DMS79 treated with DMSO at 0.1 percent for 48 hours (cell line): ENCODE measurements at regions not wholly inside any gene's neighbourhood (a gene's known extent, or its start where the extent isn't known, plus 50 kb on each side); places are given as distances from the start of the nearest gene placed in this dataset.
"Not testable (repeated sequence)": the region's sequence is repeated elsewhere in the genome, so short reads cannot be mapped to it uniquely, and the experiment has no call there.

ENCODE experiments used
- DNase-seq: peaks from one replicate; lab custom pipeline; 2025; lab: John Stamatoyannopoulos, UW

DNA sequence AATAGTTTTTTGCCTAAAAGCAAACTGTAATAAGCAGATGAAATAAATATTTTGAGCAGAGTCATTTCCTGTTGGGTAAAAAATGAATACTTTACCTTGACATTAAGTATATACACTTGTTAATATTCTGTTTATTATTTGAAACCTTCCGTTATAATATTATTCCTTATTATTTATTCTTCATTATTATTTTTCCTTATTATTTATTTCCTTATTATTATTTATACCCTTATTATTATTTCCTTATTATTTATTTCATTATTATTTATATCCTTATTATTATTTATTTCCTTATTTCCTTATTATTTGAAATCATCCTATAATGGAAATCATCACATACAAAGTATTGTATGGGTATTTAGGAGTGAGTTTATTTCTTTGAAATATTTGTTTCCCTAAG lies 232.2 kb upstream of the RBBP8 start:
- no peak for DNase-seq

DNA sequence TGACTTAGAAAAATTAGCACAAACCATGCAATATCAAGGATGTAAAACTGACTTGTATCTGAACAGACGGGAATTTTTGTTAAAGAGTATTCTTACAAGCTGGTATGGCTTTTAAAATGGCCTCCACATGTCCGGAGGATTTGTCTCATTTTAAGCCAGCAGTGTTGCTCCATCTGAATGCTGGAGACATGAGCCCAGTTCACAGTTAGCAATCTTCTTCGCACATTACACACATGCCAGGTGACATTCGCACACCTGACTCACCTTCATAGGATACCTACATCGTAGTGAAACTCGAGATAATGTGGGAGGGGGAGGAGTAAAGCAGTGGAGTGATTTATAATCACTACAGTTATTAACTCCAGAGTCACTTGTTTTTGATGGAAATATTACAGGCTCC lies 231.8 kb upstream of the RBBP8 start:
- DNase-seq: no peak

DNA sequence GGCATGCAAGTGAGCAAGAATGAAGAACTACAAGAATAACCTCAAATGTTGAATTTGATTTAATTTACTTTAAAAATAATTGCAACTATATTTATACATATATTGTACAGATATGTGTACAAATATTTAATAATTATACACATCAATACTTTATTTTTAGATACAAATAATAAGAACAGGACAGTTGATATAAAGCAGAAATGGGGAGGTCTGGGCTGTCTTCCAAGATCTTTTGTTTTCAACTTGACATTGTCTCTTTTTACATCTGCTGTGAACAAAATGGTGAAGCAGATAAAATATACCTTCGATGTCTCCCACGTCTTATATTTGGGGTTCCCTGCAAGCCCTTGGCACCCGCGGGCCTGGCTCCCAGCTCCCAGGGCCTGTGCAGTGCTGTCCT lies 231.3 kb upstream of the RBBP8 start:
- DNase-seq: no peak

DNA sequence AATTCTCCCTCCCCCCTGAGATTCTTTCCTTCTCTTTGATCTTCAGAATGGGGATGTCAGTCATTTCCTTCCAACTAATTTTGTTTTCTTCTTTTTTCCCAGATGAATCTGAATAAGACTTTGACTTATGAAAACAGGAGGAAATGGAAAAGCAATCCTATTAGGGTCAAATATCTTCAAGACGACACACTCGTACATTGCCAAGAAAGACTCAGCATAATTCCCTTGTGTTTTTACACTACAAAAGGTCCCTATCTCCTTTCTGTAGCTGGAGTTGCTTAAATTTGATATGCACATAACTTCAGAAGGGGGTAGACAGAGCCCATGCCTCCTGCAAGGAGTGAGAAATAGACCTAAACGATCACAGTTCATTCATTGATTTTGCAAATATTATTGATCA lies 230.3 kb upstream of the RBBP8 start:
- DNase-seq: no peak

DNA sequence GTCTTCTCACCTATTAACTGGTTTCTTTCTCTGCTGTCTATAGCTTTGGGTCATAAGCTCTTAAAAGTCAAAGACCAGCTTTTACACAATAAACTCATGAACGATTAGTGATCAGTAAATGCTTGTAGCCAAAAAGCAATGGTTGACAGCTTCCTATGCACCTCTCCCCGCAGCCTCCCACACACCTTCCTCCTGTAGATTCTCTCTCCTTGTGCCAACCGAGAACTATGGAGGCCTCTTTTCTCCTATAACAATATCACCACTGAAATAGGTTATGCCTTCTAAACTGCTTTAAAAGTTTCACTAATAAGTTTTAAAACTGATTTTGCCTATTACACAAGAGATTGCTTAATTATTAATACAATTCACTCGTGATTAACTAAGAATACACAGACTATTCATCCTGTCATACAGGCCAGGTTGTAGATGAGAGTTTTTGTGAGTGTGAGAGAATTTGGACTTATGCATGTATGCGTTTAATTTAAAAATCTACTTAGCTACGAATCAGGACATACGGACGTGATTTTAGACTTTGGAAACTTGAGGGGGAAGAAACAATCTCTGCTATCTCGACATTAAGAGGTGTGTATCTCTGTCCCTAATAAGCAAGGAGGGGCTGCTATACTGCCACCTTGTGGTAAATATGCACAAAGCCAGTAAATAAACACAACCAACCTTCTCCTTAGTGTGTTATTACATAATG lies 229.1 kb upstream of the RBBP8 start:
- DNase-seq: no peak

DNA sequence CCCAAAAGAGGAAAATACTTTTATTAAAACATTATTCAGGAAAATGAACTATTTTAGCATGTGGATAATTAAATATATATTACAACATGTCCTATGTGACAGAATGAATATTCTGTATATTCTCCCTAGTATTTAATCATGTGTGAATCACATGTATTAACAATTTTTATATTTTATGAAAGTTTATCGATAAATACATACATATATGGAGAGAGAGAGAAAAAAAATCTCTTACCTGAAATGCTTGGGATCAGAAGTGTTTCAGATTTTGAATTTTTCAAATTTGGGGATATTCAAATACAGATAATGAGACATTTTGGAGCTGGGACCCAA lies 228.6 kb upstream of the RBBP8 start:
- DNase-seq: no peak

DNA sequence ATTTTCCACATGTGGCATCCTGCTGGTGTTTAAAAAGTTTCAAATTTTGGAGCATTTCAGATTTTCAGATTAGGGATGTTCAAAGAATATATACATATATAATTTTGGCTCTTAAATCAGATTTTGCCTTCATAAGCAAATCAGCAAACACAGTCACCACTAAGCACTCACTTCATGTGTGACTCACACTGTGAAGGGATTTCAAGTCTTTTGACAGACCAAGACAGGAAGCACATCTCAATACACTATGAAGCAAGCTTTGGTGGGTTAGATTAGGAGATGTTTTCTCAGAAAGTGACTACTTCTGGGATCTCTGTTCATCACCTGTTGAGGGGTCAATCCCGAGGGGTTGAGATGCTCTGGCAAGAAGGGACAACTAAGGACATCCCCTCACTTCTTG lies 227.8 kb upstream of the RBBP8 start:
- no peak for DNase-seq

DNA sequence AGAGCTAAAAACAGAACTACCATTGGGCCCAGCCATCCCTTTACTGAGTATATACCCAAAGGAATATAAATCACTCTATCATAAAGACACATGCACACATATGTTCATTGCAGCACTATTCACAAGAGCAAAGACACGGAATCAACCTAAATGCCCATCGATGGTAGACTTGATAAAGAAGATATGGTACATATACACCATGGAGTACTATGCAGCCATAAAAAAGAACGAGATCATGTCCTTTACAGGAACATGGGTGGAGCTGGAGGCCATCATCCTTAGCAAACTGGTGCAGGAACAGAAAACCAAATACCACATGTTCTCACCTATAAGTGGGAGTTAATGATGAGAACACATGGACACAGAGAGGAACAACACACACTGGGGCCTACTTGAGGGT lies 227.1 kb upstream of the RBBP8 start:
- not testable (repeated sequence) for DNase-seq

DNA sequence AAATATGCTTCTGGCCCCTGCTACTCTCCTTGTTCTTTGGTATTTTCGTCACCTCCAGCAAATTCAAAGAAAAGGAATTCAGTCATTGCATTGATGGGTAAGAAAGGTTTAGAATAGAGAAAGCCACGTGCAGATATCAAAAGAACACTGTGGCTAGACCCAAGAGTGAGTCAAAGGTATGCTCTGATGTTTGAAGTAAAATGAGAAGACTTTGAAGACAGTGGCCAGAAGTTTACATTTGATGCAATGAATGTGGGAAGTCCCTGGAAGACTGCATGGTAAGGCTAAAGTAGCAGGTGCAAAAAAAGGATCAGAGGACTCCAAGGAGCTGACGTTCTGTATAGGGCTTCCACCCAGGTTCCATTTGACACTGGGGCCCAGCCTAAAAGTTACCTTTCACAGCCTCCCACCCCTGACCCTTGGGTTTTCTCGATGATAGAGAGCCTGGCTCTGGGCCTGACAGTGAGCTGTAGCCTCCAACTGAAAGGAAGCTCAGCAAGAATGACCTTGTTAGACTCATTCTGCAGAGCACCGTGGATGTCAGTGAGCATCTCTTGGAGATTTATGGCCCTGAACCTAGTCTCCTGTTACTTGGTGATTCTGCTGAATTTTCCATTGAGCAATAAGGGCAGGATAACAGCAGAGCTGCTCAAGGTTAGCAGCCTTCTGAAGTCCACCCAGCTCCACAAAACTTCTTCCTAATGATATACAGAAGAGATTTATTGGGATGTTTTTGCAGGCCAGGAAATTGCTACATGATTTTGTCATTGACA lies 223.7 kb upstream of the RBBP8 start:
- DNase-seq: no peak

DNA sequence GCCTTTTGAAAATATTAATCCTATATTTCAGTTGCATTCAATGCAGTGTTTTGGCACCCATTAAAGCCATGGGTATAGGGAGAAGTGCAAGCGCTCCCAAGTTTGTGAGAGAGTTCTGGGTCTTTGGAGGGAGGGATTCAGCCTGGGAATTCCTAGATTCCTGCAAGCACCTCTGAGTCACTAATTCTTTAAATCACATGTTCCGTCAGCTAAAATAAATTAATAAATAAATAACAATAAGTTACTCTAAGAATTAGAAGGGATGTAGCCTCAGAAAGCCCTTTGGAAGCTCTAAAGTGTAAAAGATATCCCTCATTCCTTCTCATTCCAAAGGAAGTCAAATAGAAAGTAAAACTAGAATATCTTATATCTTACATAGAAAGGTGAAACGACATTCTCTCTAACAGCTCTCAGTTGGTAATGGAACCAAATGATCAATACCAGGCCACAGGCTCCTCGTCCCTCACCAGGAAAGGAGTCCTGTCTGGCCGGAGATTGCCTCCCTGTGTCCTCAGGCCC lies 222.4 kb upstream of the RBBP8 start:
- no peak for DNase-seq

DNA sequence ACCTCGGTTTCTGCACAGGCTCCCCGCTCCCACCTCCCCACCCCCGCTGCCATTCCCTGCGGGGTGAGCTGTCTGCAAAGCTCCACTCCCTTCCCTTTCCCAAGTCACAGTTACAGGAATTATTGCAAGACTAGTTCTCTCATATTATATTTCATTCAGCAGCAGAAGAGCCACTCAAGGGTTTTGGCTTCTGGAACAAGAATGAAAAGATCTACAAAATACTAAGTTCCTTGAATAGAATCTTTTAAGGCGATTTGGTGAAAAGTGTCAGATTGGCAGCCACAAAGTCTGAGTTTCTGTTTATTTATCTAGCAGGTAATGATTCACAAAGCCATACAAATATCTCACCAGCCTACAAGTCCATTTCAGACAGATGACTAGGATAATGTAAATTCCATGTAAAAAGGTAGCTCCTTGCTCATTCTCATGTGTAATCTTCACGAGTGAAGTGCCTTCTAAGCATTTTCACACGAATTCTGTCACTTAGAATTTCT lies 221.9 kb upstream of the RBBP8 start:
- no peak for DNase-seq

DNA sequence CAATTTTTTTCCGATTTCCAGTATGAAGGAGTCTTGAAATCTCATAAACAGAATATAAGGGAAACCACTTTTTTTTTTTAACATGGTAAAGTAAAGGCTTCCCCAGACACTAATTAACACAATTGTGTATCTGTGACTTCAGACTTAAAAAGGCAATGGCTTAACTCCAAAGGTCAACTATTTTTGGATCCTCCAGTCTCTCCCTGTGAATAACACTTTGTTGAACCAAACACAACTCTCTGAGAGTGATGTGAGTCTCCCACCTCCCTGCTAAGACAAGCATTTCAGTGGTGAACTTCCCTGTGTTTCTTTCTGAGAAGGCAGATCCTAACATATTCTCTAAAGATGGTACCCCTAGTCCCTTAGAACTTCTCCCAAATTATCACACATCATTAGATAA lies 219.6 kb upstream of the RBBP8 start:
- DNase-seq: no peak

DNA sequence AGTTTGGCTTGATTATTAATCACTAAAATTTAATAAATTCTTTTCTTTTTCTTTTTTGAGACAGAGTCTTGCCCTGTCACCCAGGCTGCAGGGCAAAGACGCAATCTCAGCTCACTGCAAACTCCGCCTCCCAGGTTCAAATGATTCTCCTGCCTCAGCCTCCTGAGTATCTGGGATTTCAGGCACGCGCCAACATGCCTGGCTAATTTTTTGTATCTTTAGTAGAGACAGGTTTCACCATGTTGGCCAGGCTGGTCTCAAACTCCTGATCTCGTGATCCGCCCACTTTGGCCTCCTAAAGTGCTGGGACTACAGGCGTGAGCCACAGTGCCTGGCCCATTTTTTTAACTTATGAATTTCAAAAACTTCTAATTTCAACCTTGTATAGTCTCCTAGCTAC lies 215.6 kb upstream of the RBBP8 start:
- DNase-seq: not testable (repeated sequence)

DNA sequence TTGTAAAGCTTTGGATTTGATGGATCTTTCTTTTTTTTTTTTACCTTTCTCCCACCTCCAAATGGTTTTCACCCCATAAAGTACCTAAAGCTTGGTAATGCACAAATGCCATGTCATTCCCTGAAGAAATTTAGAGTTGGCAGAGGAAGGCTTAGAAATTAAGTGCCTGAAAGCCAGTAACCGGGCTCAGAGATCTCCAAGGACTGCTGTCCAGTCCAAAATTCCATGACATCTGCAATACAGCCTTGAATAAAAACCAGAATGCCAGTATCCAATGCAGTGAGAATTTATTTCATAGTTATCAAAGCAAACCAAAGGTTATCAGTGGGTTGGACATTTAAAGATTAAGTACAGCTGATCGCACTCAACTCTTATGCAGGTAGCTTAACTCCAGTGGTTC lies 209.9 kb upstream of the RBBP8 start:
- DNase-seq: no peak

DNA sequence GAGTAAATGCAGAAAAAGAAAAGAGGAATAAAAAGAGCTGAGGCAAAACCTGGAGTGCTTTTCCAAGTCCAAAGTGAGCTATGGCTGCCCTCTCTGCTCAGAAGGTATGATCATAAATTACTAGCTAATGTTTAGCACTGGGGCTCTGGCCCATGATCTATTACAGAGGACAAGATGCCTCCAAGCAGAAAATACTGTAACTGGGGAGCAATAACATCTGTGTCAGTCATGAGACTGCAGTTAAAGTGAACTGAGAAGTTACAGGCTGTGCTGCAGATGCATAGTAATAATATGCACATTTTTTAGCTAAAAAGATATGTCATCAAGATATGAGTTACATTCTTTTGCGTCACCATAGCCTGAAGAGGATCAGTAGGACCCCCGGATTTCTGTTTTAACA lies 209.4 kb upstream of the RBBP8 start:
- DNase-seq: no peak

DNA sequence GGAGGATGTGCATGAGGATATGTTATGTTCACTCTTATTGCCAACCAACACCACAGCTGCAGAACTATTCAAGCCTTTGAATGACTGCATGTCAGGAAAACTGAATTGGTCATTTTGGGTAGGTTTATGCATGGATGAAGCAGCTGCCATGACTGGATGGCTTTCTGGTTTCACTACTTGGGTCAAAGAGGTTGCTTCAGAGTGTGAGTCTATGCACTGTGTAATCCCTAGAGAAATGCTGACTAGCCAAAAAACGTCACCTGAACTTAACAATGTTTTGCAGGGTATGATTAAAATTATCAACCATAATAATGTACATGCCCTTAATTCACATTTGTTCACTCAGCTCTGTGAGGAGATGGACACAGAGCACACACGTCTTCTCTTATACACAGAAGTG lies 206.7 kb upstream of the RBBP8 start:
- no peak for DNase-seq

DNA sequence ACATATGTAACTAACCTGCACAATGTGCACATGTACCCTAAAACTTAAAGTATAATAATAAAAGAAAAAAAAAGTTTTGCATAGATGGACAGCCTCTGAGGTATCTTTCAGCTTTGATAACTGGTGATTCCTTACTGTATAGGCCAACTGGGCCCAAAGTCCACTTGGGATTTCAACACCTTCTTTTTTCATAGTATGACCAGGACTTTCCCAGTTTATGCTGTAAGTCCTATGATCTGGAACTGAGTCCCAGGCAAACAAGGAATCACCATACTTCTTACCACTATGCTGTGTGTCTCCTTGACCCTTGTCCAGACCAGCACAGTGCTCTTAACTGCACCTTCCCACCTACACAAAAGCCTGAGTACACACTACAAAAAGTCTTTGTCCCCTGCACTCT lies 205.1 kb upstream of the RBBP8 start:
- DNase-seq: no peak

DNA sequence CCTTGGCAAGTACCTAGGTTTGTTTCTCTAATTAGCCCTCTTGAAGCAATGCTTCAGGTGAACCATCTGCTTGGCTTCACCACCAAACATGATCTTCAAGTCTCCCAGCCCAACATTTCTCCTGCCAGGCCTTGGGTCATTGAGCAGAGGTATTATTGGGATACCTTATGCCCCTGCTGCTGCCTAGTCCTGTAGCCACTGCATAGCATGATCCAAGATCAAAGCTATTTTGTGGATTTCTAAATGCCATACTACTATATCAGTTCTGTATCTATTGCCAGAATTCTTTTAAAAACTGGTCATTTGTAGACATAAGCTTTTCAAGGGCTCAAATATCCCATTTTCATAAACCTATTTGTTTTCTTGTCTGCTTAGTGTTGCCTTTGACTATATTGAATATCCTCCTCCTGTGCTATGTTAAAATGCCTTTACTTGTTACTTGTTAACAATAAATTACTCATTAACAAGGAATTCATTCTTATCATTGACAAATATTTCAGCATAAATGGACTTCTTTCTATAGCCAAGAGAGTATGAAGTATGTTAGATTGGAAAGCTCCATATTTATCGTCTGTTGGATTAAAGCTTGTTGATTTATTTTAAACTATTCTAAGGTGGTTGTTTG lies 204.5 kb upstream of the RBBP8 start:
- no peak for DNase-seq

DNA sequence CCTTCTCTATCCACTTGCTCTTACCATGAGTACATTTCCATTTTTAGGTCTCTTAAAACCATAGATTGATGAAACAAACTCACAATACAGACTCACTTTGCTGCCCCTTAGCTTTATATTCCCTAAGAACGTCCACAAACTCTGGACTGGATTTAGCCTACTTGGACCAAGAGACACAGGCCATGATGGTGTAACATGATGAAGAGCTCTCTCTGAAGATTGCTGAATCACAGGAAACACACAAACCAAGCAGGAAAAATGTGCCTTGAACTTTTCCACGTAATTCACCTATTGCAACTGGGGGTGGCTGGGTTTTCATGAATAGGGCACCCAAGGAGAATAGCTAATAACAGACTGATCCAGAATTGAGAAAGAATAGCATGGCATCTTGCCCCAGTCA lies 201.7 kb upstream of the RBBP8 start:
- DNase-seq: no peak

DNA sequence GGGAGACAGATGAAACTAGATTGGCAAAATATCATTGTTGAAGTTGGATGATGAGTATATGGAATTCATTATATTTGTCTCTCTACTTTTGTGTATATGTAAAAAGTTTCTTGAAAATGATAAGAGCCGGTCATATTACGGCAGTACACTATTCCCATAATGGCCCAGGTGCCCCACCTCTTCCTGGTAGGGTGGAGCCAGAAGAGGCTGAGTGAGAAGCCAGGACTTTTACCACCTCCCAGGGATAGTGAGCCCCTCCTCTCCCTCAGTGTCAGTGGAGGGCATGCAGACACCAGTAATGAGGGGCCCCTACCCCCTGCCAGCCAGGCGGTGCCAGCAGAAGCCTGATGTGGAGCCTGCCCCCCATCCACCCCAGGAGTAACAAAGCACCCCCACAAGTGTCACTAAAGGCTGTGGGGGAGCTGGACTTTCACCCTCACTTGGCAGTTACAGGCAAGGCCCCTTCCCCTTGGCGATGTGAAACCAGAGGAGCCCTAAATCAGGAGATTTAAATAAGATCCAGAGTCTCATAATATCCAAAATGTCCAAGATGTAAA lies 198.9 kb upstream of the RBBP8 start:
- DNase-seq: no peak

DNA sequence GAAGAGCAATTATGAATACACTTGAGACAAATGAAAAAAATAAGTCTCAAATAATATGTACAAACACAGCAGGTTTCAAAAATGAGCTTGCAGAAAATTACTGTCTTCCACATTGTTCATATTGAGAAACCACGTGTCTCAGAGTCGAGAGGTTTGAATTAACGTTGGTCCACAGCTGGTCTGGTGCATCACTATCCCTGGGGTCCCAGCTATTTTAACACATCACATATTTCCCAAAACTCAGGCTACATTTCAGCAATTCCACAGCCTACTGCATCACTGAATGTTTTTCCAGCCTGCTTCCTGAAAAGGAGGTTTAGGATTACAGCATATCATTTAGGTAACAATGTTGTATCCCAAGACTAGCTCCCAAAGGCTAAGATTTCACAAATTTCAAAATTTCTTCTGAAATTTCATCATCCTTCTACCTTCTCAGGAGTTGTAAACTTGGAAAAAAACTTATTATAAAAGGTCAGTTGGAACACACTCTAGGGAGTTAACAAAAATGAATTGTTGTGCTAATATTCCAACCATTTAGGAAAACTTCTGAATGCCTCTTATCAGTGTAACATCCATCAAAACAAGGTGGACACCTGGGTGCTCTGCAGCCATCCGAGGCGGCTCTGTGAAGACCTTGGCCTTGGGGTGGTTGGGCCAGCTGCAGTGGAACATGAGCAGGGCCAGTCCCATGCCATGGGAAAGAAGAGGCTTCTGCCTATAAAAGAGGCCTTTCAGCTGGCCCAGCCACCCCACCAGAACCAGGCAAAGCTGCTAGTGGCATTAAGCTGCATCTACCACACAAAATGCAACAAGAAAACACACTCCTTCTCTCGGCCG lies 198.1 kb upstream of the RBBP8 start:
- DNase-seq: no peak

DNA sequence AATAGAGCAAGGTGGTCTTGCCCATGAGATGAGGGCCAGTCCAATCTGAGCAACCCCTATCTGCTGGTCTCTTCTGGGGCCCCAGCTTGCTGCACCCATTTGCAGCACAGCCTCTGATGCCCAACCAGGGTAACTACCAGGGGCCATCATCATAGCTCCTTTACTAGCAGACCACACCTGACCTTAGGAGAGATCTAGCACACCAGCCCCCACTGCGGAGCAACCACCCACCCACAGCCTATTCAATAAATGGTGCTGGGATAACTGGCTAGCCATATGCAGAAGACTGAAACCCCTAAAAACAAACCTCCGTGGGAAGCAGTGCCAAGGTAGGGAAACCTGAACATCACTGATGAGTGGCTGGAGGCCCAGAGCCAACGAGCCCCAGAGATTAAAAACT lies 196.1 kb upstream of the RBBP8 start:
- no peak for DNase-seq
